Adrenal gland (tissue), 9 donors: ENCODE measurements at regions not wholly inside any gene's neighbourhood (a gene's known extent, or its start where the extent isn't known, plus 50 kb on each side); places are given as distances from the start of the nearest gene placed in this dataset.

ENCODE experiments used
- DNase-seq, 7 donors: peaks; one replicate each; pipeline ENCODE4 v3.0.0-alpha.2; 2019 to 2020
- H3K27ac ChIP-seq, 5 donors: fragments of 200-600 bp; sonication (generic) in 4 of 5; 1 replicate in 3 of 5; 2 replicates in 2 of 5; pipeline versions ENCODE4 v1.5.1 to v1.8.0; 2016 to 2020; ENCODE audit warnings: mild to moderate bottlenecking in 1 of 5
- H3K27me3 ChIP-seq: fragments of 200-600 bp; 2 replicates; pipeline ENCODE4 v1.8.0; 2021
- H3K36me3 ChIP-seq, 2 donors: fragments of 200-600 bp; replicated peaks in 1 of 2; 1 replicate in 1 of 2; 2 replicates in 1 of 2; pipeline versions ENCODE4 v1.5.1 to v1.8.0; 2018 to 2022
- H3K4me1 ChIP-seq, 2 donors: fragments of 200-600 bp; replicated peaks in 1 of 2; 1 replicate in 1 of 2; 2 replicates in 1 of 2; pipeline versions ENCODE4 v1.5.1 to v1.8.0; 2018 to 2021
- H3K4me3 ChIP-seq, 4 donors: fragments of 200-600 bp; sonication (generic) in 3 of 4; one replicate each; pipeline ENCODE4 v1.5.1; 2016 to 2018
- H3K9me3 ChIP-seq, 3 donors: fragments of 200-600 bp; sonication (generic) in 1 of 3; replicated peaks in 1 of 3; 1 replicate in 2 of 3; 2 replicates in 1 of 3; pipeline versions ENCODE4 v1.5.1 to v1.8.0; 2016 to 2021
- POLR2A ChIP-seq, 2 donors: fragments of 450-650 bp; IDR thresholded peaks; one replicate each; pipeline ENCODE4 v1.6.1; 2017; ENCODE audit warnings: antibody characterized with exemption in 2 of 2, mild to moderate bottlenecking in 2 of 2, moderate library complexity in 1 of 2
- WGBS, 4 donors: extraction: QIAGEN DNeasy Blood & Tissue Kit in 2 of 4; methylation state at CpG; one replicate each; pipeline versions ENCODE4 v1.1.5 to v1.1.7; 2013 to 2017; 5-methylcytosine and 5-hydroxymethylcytosine counted together
- intact Hi-C, 2 donors: fragments of 100-400 bp; cut with DNase I; formaldehyde crosslinking; loops; one replicate each; pipeline versions ENCODE4 v1.14.1 to v1.15.0; 2022 to 2023
- TF ChIP-seq, protein P1 (sequence below), 6 experiments: fragments of 450-650 bp in 4 of 6; fragments of 200-600 bp in 2 of 6; sonication (generic) in 1 of 6; IDR thresholded peaks; 1 replicate in 5 of 6; 2 replicates in 1 of 6; pipeline versions ENCODE4 v1.5.1 to v1.8.0; 2016 to 2021; ENCODE audit warnings: antibody characterized with exemption in 6 of 6, mild to moderate bottlenecking in 2 of 6, moderate library complexity in 1 of 6
- donor health status: healthy with polysubstance abuse.
- donor health status: Bipolar disorder and iron deficiency.
- donor health status: DM: yes; HTN: yes; CAD: no.
- donor health status: DM: no; HTN: no; CAD: no.
- donor health status: DM: no; HTN: no; CAD: no.

DNA sequence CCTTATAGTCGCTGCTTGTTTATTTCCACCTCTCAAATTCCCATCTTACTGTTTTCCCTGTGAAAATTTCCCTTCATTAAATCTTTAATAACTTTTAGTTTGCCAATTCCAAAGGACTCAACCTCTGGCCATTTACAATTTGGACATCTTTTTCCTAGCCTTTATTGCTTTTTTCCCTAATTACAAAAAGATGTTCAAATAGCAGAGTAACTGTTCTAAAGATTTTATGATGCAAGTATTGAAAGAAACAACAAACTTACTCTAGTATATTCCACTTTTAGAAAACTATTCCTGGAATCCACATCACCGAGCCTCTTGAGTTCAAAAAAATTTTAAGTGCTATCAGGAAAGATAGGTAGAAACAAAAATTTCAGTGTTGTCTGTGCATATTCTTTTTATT is 174.1 kb upstream of the UBE2E2 start:
- Histone ChIP-seq H3K4me3 (no peak overlapping the region), H3K27ac (no peak overlapping the region)

DNA sequence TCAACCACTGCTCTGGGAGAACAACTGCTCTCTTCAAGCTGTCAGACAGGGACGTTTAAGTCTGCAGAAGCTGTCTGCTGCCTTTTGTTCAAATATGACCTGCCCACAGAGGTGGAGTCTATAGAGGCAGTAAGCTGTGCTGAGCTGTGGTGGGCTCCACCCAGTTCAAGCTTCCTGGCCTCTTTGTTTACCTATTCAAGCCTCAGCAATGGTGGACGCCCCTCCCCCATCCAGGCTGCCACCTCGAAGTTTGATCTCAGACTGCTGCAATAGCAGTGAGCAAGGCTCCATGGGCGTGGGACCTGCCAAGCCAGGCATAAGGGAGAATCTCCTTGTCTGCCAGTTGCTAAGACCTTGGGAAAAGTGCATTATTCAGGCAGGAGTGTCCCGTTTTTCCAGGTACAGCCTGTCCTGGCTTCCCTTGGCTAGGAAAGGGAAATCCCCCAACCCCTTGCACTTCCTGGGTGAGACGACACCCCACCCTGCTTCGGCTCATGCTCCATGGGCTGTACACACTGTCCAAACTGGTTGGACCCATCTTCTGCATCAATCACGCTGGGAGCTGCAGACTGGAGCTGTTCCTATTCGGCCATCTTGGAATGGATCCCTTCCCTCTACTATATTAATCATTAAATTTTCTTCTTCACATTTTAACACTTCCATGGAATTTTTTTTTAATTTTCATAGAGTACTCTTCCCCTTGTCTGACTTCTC is 167.0 kb upstream of the UBE2E2 start:
- intact Hi-C loops: no loop called here
- no peak for DNase-seq
- TF ChIP-seq, protein P1, sequence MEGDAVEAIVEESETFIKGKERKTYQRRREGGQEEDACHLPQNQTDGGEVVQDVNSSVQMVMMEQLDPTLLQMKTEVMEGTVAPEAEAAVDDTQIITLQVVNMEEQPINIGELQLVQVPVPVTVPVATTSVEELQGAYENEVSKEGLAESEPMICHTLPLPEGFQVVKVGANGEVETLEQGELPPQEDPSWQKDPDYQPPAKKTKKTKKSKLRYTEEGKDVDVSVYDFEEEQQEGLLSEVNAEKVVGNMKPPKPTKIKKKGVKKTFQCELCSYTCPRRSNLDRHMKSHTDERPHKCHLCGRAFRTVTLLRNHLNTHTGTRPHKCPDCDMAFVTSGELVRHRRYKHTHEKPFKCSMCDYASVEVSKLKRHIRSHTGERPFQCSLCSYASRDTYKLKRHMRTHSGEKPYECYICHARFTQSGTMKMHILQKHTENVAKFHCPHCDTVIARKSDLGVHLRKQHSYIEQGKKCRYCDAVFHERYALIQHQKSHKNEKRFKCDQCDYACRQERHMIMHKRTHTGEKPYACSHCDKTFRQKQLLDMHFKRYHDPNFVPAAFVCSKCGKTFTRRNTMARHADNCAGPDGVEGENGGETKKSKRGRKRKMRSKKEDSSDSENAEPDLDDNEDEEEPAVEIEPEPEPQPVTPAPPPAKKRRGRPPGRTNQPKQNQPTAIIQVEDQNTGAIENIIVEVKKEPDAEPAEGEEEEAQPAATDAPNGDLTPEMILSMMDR (IDR thresholded peaks at IDR 0.05): no peak
- no peak for TF ChIP-seq POLR2A (IDR thresholded peaks at IDR 0.05)
- Histone ChIP-seq H3K9me3 (no peaks in the 10 kb centered on the region), H3K4me1 (no peaks in the 10 kb centered on the region), H3K27ac (no peak overlapping the region), H3K4me3 (no peak overlapping the region), H3K27me3 (no peaks in the 10 kb centered on the region), H3K36me3 (no peaks in the 10 kb centered on the region)
- 58 to 63% (median 60%) methylated on average over 9 of the region's 9 CpGs for WGBS, 4 donors

More for the DNA sequence above, 174.1 kb upstream of the UBE2E2 start:
- no peaks in the 10 kb centered on the region for H3K27me3 ChIP-seq
- intact Hi-C loops: no loop called here
- H3K36me3 ChIP-seq: no peaks in the 10 kb centered on the region
- DNase-seq: no peak
- H3K4me1 ChIP-seq: no peaks in the 10 kb centered on the region
- no peaks in the 10 kb centered on the region for H3K9me3 ChIP-seq
- 56 to 63% (median 57%) methylated on average over 2 of the region's 2 CpGs for WGBS, 4 donors
- no peak for TF ChIP-seq POLR2A (IDR thresholded peaks at IDR 0.05)
- TF ChIP-seq, protein P1 (IDR thresholded peaks at IDR 0.05): no peak

DNA sequence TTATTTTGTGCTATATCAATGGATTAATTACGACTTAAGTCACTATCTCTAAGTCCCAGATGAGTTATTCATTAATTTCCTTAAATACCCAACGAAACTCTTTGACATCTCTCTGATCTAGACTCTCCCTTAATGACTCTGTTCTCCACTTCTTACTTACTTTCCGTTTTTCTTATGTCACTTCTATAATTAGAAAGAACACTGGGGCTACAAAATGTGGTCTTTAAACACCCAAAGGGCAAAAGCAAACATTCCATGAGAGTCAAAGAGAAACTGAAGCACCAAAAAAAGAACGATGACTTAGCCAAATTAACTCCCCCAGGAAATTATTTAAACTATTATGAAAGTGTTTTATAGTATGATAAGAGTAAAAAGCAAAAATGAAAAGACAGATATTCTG is 166.4 kb upstream of the UBE2E2 start:
- no peaks in the 10 kb centered on the region for H3K36me3 ChIP-seq
- peak overlapping the region in 1 of 5 donors; percentile 49 for H3K27ac ChIP-seq
- intact Hi-C loops: no loop called here
- 27 to 31% (median 29%) methylated on average over 4 of the region's 4 CpGs for WGBS, 4 donors
- no peaks in the 10 kb centered on the region for H3K4me1 ChIP-seq
- TF ChIP-seq, protein P1 (IDR thresholded peaks at IDR 0.05): no peak
- TF ChIP-seq POLR2A (IDR thresholded peaks at IDR 0.05): no peak
- H3K4me3 ChIP-seq: no peak overlapping the region
- no peaks in the 10 kb centered on the region for H3K27me3 ChIP-seq
- no peaks in the 10 kb centered on the region for H3K9me3 ChIP-seq
- no peak for DNase-seq

DNA sequence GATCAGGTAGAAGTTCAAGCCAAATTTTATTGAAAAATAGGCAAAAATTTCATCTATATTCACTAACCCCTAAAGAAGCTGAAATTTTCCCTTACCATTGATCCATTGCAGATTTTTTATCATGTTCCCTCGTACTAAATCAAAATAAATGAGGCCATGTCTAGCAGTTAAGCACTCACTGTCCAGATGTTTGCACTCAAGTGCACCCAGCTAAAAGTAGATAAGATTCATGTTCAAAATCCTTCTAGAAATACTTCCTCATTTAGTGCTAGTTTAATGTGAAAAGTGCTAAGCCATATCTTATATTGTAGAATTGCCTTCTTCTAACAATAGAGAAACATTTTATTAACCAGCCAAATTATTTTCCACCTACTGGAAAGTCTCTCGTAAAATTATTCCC is 164.7 kb upstream of the UBE2E2 start:
- TF ChIP-seq, protein P1 (IDR thresholded peaks at IDR 0.05): no peak
- TF ChIP-seq POLR2A (IDR thresholded peaks at IDR 0.05): no peak
- WGBS, 4 donors: 32 to 50% (median 40%) methylated on average over 2 of the region's 2 CpGs

More for the DNA sequence above, 164.7 kb upstream of the UBE2E2 start:
- H3K36me3 ChIP-seq: no peaks in the 10 kb centered on the region
- DNase-seq: no peak
- no peaks in the 10 kb centered on the region for H3K4me1 ChIP-seq
- H3K4me3 ChIP-seq: no peak overlapping the region
- no peak overlapping the region for H3K27ac ChIP-seq
- intact Hi-C loops: no loop called here
- no peaks in the 10 kb centered on the region for H3K27me3 ChIP-seq
- no peaks in the 10 kb centered on the region for H3K9me3 ChIP-seq
